Stimulated activated CD8-positive, alpha-beta memory T cell treated with anti-CD3 and anti-CD28 coated beads, Interleukin-4, amount 100 ng/mL, for 1 hour (primary cell): ENCODE measurements at regions not wholly inside any gene's neighbourhood (a gene's known extent, or its start where the extent isn't known, plus 50 kb on each side); places are given as distances from the start of the nearest gene placed in this dataset.

Source experiments
- DNase-seq, 2 donors: peaks; one replicate each; pipeline ENCODE4 v3.0.0-alpha.2; 2020; ENCODE audit warnings: low read depth in 2 of 2, low spot score in 1 of 2

DNA sequence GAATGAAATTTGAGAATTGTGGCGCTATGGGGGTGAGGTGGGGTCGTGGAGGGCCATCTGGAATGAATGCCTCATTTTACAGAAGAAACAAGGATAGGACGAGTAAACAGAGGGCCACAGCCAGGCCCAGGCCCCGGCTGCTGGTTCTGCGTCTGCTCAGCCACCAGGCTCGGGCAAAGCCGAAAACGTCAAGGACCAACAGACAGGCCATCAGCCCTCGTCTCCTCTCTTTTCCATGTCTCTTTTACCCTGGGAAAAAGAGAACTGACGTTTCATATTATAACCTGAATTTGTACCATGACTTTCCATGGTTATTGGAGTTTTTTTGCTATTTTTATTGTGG is 212.4 kb upstream of the ARID1B start:
- DNase-seq = no peak

DNA sequence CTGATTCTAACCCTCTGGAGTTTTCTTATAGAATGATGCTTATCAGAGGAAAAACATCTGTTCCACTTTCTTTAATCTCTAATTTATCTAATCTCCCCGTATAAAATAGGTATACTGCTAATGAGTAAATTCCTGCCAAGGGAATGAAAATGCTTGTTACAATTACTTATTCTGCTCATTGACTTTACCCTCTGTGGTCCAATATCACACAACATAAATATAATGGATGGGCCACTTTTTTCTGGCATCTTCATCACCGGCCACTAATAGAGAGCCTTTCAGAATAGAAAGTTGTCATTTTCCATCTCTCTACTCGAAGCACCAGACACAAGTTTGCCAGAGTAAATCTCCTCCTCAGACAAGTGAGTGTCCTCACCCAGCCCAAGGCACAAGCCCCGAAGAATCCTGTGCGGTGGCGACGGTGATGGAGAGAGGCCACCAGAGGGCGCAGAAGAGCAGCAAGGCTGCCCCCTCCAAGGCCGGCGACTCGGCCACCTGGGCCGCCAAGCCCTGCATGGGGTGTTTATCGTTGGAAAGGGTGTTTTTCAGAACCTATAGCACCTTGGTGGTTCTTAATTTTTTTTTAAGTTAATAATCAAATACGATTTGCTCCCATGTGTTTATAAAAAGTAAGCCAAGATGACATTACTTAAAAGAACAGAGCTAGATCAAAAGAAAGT is 212.9 kb upstream of the ARID1B start:
- peak; percentile 46 to 49 for DNase-seq

DNA sequence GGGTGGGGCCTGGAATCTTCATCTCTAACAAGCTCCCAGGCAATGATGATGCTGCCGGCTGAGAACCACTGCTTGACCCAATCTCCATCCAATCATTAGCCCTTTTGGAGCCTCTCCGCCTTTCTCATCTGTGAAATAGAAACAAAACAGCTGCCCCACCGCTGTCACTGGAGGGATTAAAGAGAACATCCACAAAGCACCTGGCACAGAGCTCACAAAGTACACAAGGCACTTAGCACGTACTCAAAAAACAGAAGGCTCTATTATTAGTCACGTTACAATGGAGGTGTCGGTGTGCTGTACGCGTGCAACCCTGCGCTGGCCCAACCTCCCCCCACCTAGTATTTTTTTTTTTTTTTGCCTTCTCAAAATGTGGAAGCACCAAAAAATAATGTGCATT is 213.5 kb upstream of the ARID1B start:
- DNase-seq = no peak

DNA sequence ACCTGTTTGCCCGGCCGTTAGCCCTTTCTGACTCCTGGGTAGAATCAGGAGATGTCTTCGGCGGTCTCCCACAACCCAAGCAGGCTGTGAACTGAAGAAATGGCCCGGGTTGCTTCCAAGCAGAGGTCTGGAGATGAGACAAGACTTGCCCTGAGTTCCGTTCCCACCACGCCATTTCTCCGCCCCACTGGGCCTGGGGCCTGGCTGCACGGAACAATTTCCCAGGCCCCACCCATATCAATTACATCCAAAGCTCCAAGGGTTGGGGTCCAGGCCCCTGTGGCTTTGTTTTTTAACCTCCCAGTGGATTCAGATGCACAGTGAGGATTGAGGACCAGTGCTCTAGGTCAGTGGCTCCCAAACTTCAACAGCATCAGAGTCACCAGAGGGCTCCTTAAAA is 214.5 kb upstream of the ARID1B start:
- DNase-seq = no peak

DNA sequence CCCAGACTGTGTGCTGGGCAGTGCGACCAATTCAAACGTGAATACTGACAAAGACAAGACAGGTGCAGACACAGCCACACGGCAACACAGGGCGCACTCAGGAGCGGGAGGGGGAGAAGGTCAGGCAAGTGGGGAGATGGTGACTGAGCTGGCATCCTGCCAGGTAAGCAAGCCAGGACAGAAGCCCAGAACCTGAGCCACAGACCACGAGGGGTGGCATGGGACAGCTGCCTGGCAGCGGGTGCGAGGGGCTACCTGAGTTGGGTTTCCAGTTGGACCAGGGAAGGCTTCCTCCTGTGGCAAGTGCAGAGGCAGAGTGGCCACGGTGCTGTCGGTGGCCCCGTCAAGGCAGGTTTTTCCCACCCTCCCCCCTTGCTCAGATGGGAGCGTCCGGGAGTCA is 215.2 kb upstream of the ARID1B start:
- no peak for DNase-seq

DNA sequence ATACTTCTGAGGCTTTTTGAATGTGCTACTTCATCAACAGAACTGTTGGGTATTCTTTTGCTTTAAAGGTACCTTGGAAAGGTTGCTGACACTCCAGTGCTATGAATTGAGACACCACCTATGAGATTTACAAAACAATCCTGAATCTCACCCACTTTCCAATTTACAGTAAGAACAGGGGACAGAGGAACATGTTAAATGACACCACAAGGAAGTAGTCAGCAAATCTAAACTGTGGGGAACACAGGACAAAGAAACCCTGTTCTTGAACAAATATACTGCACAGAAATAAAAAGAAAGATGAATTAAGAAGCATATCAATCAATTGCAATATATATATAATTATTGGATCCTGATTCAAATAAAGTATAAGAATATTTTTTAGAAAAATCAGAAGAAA is 216.7 kb upstream of the ARID1B start:
- DNase-seq = no peak

DNA sequence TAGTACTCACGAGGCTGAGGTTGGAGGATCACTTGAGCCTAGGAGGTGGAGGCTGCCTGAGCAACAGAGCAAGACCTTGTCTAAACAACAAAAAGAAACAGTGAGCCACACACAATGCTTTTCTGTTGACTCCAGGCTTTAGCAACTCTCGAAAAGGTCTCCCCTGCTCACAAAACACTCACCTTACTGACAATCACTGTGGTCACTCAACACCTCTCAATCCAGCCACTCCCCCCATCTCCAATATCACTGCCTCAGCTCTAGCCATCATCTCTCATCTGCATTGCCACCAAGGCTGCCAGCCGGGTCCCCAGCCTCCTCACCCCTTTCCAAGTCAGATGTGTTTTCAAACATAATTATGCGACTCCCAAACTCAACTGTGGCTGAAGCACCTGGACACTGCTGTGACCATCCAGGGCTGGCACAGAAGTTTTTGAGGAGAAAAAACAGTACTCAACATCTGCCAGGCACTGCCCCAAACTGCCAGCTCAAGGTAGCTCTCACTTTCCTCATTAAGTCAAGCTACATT is 218.0 kb upstream of the ARID1B start:
- no peak for DNase-seq

DNA sequence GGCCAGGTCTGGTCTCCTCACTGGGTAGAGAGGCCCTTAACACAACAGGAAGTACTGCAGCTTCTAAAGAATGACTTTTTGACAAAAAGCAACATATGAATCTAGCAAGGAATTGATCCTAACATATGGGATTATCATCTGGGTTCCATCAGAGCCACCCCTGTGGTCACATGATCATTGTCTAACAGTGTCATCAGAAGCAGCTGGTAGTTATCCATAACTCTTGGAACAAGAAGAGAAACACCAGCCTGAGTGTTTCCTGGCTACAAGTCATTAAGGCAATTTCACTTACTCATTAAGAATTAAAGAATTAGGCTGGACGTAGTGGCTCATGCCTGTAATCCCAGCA is 219.3 kb upstream of the ARID1B start:
- DNase-seq = no peak

DNA sequence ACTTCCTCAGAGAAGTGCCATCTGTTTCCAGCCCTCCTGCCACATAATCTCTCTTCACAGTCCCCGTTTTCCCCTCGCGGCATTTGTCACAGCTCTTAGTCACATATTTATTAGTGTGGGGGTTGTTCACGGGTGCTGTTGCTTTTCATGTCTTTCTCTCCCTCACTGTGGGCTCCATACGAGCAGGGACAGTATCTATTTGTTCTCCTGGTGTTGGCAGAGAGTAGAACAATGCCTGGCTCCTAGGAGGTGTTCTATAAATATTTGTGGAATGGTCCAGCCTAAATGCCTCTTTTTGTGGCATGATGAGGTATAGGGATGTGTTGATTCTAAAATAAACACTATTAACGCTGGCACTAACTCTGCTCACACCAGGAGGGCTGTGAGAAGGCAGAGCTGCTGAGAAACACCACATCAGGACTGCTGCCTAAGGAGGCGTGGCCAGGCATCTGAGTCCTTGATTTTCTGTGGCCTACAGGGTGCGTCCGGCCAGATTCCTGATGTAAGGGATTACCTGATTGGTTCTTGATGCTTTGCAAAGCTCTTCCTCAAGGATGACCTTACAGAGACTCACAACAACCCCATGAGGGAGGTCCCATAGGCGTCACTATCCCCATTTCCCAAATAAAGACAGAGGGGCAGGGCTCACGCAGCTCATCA is 219.8 kb upstream of the ARID1B start:
- DNase-seq = no peak

DNA sequence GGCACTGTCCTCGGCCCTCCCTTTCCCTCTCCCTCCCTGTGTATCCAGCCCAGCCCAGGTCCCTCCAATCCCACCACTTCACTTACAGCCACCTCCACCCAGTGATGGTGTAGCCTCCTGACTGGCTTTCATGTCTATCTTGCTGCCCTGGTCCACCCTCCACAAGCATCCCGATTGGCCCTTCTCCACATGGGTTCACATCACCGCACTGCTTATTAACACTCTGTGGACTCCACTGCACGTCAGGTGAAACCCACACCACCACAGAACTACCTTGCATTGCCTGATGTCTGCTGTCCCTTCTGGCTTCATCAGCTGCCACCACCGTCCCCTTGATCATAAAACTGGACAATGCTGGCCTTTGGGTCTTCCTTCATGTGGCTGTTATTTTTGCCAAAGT is 220.4 kb upstream of the ARID1B start:
- no peak for DNase-seq

DNA sequence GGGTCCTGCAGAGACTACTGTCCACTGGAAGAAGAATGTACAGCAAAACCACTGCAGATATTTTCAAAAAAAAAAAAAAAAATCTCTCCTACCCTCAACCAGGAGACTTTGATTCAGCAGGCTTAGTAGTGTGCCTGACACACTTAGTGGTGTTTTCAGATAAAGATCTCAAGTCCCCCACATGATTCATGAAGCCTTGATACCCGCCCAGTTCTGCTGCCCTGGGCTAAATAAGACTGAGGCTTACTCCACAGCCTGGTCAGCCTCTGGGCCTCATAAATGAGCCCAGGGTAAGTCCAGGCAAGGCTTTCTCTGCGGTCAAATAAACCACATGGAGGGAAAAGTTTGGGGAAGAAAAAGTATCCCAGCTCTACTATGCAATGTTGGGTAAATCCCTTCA is 222.1 kb upstream of the ARID1B start:
- DNase-seq = no peak

DNA sequence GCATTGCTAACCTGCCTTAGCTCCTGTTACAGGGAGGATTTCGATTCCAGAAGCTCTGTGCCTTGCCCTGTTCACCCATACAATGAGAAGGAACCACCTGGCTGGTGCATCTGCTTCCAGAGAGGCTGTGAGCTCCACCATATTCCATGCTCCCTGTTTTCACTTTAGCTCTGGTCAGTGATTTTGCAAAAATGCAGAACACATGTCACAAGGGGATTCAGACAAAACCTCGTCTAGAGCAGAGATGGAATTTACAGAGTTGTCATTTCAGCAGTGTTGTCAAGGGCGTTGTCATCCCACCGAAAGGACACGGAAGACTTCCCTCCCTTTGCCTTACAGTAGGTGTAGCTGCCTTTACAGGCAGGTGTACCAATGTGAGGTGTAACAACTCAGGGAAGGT is 223.0 kb upstream of the ARID1B start:
- DNase-seq = no peak

DNA sequence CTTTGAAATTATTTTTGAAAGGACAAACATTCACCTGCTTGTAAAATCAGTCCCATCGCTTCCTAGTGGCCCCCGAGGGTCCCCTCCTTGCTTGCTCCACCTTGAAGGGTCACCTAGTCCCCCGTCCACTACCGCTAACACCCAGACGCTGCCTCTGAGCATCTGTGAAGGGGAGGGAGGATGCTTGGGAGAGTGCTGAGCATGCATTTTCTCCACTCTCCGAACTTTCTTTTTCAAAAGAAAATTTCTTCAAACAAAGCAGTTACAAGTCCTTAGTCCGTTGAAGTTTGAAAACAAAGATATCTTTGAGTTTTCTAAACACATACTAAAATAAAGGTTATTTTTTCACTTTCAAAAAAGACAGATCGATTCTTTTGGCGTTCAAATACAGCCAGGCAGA is 224.3 kb upstream of the ARID1B start:
- DNase-seq = no peak

DNA sequence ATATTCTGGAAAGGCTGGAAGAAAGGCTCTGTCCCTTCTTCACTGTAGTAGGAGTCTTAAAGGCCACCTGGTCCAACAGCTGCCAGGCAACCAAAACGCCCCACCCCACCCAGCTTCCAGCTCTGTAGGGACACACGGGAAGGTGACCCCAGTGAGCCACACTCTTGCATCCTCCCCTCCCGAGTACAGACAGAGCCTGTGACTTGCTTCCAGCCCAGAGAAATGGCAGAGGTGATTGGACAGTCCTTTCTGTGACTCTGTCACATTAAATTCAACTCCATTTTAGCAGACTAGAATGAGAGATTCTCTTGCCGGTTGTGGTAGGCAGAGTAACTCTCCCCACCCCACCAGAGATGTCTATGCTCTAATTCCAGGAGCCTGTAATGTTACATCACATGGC is 226.2 kb upstream of the ARID1B start:
- DNase-seq = no peak

DNA sequence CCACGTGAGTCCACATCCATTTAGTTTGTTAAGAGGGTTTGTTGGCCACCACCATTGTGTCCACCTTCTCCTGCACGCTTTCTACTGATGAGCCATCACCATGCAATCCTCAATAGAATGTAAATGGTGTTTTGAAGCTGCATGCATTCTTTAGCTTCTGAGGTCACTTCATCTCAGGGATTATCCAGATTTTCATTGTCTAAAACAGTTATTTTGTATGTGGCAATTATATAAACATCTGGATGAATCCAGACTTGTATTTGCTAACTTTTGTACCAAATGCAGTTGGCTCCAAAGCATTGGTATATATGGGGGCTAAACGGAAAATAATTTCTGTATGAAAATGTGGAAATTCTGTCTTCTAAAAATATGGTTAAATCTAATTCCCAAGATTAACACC is 231.2 kb upstream of the ARID1B start:
- DNase-seq = no peak

DNA sequence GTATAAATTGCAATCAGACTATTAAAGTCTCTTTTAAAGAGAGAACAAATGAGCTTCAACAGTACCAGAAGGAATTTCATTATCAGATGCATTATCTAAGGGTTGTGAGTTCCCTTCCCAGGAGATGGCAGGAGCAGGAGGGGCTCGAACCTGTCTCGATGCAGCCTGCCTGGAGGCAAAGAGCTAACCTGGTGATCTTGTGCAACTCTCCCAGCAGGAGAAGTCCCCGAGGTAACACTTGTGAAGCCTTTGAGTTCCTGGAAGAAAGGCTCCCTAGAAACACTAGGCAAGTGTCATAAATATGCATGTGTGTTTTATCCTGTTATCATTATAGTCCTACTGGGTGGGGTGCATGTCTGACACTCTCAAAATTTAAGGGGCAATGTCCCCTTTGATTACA is 232.2 kb upstream of the ARID1B start:
- DNase-seq = no peak

DNA sequence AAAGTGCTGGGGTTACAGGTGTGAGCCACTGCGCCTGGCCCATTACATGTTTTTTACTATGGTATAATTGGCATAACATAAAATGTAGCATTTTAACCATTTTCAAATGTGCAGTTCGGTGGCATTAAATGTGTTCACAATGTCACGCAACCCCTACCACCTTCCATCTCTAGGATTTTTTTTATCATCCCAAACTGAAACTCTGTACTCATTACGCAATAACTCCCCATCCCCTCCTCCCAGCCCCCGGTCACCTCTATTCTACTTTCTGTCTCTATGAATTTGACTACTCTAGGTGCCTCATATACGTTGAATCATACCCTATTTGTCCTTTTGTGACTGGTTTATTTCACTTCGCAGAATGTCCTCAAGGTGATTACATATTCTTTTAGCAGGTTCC is 233.1 kb upstream of the ARID1B start:
- no peak for DNase-seq

DNA sequence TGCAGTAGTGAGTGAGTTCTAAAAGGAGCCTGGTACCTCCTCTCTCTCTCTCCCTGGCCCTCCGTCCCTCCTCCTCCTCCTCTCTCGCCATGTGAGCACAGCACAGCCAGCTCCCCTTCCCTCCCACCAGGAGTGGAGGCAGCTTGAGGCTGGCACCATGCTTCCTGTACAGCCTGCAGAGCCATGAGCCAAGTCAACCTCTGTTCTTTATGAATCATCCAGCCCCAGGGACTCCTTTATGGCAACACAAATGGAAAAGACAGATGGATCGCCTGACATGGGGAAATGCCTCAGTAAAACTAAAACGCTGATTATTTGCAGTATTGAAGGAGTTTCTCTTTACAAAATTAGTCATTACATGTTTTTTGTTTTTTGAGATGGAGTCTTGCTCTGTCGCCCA is 233.7 kb upstream of the ARID1B start:
- DNase-seq = no peak

DNA sequence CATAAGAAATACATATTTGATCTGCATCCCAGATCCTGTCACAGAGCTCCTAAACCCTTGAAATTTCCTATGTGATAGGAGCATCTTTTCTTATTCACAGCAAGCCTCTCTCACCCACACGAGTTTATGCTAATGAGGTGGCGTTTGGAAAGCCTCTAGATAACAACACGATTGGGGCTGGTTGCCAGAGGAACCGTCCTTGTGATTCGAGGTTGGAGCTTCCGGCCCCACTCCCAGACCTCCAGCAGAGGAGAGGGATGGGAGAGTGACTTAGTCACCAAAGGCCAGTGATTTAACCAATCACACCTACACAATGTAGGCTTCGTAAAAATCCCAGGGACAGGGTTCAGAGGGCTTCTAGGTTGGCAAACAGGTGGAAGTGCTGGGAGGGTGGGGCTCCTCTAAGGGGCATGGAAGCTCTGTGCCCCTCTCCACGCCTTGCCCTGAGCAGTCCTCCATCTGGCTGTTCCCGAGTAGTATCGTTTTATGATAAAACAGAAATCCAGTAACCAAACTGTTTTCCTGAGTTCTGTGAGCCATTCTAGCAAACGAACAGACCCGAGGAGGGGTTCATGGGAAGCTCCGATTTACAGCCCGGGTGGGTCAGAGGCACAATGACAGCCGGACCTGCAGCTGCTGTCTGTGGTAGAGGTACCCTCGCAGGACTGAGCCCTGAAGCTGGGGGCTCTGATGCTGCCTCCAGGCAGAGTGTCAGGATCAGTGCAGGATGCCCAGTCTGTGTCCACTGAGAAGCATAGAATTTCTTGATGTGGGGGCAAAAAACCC is 238.1 kb upstream of the ARID1B start:
- no peak for DNase-seq

DNA sequence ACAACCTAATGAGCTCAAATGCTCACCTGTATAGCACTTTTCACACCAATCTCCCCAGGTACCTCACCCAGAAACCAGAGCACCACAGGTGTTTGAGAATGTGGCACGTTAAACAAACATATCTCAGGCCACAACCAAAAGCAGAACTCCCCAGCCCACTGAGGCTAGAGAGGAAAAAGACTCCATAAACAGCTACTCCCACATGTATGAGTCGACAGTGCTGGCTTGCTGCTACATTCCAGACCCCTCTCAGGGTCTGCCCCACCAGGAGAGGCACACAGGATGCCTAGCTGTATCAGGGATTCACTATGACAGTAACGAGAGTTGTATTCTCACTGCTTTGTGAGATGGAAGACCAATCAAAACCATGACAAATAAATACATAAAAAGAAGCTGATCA is 242.6 kb upstream of the ARID1B start:
- no peak for DNase-seq

DNA sequence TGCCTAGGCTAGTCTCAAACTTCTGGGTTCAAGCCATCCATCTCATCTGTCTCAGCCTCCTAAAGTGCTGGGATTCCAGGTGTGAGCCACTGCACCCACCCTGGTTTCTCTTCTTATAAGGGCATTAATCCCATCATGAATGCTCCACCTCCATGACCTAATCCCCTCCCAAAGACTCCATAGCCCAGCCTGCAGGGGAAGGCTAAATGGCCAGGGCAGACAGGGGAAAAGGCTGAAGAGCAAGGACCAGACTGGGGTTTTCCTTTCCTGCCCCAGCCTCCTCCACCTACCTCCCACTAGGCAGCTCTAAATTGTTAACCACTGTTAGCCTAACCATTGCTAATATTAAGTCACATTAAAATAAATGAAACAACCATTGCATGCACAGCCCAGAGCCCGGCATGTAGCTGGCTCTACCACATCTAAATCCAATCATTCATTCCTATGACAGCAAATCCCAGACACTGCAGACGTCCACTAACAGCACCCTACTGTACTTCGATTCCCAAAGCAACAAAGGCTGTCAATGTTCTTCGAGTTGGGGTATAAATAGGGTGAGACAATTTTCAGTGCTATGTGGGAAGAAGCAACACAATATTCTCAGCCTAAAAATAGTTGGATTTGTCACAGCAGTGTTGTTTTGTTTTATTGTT is 243.2 kb upstream of the ARID1B start:
- no peak for DNase-seq

DNA sequence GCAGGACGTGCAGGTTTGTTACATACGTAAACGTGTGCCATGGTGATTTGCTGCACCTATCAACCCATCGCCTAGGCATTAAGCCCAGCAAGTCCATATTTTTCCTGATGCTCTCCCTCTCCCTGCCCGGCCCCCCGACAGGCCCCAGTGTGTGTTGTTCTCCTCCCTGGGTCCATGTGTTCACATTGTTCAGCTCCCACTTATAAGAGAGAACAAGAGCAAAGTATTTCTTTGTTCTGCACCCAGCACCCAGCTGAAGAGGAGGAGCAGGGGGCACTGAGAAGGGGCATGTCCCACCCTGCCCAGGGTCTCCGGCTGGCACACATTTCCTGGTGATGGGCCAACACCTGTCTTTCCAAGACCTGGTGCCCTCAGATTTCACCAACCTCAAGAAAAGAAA is 251.1 kb upstream of the ARID1B start:
- DNase-seq = no peak
